ENCODE measurements at regions not wholly inside any gene's neighbourhood (a gene's known extent, or its start where the extent isn't known, plus 50 kb on each side); places are given as distances from the start of the nearest gene placed in this dataset.

DNA sequence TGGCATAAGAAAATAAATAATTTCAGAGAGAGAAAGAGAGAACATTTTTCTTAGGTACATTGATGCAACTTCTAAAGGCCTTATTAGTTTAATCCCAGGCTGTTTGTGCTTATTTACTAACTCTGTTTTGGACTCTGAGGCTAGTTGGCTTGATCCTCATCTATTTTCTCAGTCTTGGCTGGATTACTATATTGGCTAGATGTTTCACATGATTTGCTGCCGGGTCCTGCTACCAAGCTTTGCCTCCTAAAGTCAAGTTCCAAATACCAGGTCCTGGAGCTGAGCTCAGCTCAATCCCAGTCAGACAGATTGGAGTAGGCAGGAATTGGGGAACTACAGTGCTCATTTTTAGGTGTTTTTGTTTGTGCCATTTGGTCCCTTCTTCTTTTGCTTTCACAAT is 340.8 kb downstream of the BCAT1 start:
- in situ Hi-C loops (cut with HindIII; ENCODE audit: low sequenced_read_pairs): no loop called here

DNA sequence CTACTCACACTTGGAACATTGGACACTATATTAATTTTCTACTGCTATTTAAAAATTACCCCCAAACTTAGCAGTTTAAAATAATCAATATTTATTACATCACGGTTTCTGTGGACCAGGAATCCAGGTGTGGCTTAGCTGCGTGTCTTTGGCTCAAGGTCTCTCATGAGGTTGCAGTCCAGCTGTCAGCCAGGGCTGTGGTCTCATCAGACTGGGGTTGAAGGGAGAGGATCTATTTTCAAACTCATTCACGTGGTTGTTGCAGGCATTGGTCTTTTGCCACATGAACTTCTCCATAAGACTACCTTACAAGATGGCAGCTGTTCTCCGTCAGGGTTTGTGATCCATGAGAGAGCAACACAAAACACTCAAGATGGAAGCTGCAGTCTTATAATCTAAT is 343.0 kb downstream of the BCAT1 start:
- in situ Hi-C loops (cut with HindIII; ENCODE audit: low sequenced_read_pairs): no loop called here

DNA sequence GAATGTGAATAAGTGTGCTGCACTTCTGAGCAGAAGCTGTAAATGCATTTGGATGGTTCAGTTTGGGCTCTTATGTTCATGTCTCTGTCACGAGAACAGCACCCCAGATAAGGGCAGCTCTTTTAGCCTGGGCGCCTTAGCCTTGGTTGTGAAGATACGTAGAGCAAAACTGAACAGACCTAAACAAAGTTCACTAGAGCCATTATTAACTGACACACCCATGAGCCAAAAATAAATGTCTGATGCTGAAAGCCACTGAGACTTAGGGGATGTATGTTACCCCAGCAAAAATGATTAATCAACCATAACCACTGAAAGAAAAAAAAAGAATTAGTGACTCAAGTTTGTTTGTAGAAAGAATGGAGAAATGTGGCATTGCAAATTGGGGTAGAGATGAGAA is 343.4 kb downstream of the BCAT1 start:
- in situ Hi-C loops (cut with HindIII; ENCODE audit: low sequenced_read_pairs): no loop called here

DNA sequence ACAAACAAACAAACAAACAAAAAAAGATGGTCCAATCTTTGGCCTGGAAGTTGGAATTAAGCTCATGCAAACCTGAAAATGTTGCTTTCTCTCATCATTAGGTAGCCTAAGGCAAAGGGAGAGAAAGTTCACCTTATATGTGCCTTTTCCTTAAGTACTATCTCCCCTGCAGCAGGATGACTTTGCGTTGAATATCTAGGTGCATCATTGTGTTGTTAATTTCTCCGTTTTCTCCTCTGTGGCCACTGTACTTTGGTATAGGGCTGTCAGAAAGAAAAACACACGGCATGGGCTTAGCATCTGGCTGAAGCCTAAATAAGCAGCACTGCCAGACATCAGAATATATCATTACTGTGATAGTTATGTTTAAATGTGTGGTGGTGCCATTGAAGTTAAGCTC is 345.5 kb downstream of the BCAT1 start:
- in situ Hi-C loops (cut with HindIII; ENCODE audit: low sequenced_read_pairs): no loop called here

DNA sequence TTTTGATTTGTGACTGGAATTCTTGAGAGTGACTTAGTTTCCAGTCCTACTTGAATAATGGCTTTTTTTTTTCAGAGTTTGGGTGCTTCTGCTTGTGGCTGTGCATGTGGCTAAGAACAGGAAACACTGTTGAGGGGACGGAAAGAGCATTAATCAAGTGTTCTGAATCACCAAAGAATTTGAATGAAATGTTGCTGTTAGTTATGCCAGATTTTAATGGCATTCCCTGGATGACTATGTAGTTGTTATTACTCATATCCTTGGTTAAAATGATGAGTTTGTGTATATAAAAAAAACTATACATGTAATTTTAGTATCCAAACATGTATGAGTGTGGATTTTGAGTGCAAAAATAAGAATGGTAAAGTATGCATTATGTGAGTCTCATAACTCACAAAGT is 347.9 kb downstream of the BCAT1 start:
- in situ Hi-C loops (cut with HindIII; ENCODE audit: low sequenced_read_pairs): no loop called here

DNA sequence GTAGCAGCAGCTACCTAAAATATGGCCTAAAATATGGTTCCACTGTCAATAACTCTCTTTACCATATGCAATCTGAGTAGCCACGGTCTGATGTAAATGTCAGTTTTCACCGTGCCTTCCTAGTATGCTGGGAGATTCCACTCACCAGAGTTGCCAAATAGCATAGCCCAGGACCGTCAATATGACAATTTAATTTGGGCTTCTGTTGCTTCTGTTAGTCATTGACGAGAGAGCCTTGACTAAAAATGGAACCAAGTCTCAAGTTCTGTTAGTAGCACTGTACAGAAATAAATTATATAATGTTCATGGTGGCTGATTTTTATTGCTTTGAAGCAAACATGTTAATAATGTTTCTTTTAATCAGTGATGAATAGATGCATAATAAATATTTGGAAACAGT is 348.4 kb downstream of the BCAT1 start:
- in situ Hi-C loops (cut with HindIII; ENCODE audit: low sequenced_read_pairs): no loop called here

DNA sequence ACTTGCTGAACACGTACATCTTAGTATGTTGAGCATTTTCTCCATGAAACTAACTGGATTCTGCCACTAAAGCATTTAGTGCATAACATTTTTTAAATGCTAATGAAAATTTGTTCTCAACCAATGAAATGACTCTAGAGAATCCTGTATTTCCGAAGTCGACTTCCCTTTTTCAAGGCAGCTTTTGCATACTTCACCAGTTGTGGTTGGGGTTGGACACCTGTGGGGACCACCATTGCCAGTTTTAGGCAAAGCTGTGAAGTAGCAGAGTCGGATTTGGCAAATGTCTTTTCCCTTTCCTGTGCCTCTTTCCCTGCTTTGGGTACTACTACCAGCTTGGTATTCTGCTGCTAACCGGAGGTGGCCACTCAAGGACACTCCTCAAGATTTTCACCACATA is 349.2 kb downstream of the BCAT1 start:
- in situ Hi-C loops (cut with HindIII; ENCODE audit: low sequenced_read_pairs): no loop called here

DNA sequence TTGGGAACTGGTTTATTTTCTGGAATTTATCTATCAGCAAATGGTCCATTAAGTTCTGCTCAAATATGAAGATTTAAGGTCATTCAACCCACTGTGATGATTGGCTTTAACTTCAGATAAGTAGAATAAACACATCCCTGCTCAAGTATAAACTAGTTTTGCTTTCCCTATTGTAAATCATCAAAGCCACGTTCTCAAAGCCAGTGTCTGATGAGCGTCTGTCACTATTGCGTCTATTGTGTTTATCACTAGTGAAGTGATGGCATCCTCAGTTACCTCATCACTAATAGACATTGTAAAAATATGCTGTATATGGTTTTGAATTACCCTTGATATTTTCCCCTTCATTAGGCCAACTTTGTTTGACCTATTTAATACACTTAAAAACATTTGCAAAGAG is 351.3 kb downstream of the BCAT1 start:
- in situ Hi-C loops (cut with HindIII; ENCODE audit: low sequenced_read_pairs): no loop called here

DNA sequence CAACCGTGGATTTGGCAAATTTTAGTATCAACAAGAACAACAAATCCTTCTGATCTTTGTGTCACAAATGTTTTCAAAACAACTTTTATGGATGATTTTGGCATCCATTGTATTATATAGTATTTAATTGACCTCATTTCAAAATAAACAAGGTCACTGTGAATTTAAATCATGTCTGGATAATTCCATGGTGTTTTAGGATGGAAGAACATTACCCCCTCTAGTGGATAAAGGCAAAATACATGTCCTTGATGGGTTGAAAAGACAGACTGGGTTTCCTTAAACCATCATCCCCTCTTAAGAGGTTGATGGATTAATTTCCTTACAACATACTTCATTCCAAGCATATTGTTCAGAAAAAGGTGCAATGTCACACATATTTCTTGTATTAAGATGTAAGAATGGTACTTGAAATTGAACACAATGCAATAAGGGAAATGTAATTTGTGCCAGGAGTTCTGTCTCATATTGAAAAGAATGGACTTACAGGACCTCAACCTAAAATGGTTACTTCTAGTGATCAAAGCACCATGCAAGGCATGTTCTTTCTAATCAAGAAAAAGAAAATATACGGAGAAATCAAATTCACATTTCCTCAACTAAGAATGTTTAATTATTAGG is 352.0 kb downstream of the BCAT1 start:
- in situ Hi-C loops (cut with HindIII; ENCODE audit: low sequenced_read_pairs): no loop called here

DNA sequence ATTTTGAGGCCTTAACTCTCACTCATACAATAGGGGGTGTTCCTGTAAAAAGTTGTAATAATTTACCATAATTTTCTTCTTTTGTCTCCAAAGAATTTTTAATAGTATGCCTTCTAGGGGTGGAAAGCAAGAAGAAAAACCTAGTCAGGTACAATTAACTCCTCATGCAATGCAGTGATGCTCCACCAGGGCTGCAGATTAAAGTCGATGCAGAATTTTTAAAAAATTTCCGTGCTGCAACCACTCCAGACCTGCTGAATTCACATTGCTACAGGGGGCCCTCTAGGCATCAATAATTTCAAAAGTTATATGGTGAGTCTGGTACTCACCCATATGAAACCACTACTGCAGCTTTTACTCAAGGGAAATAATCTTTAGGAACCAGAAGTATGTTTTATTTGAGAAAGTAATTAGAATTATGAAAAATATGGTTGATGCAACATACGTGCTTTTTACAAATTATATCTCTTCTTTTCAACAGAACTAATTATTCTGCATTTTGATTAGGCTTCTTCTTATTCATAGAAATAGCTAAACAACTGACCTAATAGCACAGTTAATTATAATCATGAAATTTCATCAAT is 353.2 kb downstream of the BCAT1 start:
- in situ Hi-C loops (cut with HindIII; ENCODE audit: low sequenced_read_pairs): no loop called here

DNA sequence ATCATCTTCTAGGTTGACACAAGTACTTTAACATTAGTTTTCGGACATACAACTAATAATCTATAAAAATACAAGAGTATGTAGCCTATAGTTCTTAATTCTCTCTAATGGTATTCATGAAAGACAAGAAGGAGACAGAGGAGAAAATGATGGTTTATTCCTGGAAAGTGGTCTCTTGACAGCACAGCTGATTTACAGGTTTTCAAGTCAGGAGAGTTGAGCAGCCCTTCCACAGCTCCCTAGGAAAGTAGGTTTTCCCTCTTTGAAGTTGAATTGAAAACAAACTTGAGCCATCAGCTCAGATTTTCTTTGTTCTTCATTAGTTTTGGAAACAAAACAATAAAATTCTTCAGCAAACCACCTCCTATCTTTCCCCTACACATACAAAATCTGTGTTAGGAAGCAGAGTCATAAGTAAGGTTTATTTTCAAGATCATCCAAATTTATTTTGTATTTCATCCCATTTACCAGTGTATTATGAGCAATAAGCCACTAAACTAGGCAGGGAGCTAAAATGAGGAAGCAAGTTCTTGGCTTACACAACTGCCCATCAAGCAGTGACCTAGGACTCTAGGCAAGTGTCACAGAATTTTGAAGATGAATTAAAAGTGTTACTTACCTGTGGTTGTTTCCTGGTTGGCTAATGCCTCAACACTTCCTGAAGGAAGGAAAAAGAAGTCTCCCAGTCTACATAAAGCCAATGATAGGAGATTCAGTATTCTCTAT is 357.0 kb downstream of the BCAT1 start:
- in situ Hi-C loops (cut with HindIII; ENCODE audit: low sequenced_read_pairs): no loop called here

DNA sequence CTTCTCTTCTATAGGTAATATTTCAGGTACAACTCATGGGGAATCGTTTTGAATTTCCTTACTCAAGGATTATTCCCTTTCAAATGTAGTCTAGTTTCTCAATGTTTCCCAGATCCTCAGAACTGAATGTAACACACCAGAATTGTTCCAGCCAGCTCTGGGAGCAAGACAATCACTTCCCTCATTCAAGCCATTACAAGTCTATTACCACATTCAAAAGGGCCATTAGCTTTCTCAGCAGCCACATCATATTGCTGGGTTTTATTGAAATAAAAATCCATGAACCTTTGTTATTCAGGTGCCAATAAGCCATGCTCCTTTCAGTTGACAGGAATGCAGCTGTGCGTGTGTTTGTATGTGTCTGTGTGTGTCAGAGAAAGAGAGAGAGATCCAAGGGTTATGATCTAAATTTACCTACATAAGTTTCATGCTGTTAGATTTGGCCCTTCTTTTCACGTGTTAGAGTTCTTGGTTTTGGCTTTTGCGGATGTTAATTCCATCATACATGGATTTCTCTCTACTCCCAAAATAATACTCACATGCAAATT is 357.7 kb downstream of the BCAT1 start:
- in situ Hi-C loops (cut with HindIII; ENCODE audit: low sequenced_read_pairs): no loop called here

DNA sequence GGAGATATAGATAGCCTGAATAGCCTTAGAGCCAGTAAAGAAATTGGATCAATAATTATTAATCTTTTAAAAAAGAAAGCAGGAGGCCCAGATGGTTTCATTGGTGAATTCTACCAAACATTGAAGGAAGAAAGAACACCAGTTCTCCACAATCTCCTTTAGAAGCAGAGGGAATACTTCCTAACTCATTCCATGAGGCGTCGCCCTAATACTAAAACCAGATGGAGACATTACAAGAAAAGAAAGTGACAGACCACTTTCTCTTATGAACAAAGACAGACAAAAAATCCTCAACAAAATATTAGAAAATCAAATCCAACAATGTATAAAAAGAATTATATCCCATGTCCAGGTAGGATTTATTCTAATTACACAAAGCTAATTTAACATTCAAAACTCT is 362.6 kb downstream of the BCAT1 start:
- in situ Hi-C loops (cut with HindIII; ENCODE audit: low sequenced_read_pairs): no loop called here

DNA sequence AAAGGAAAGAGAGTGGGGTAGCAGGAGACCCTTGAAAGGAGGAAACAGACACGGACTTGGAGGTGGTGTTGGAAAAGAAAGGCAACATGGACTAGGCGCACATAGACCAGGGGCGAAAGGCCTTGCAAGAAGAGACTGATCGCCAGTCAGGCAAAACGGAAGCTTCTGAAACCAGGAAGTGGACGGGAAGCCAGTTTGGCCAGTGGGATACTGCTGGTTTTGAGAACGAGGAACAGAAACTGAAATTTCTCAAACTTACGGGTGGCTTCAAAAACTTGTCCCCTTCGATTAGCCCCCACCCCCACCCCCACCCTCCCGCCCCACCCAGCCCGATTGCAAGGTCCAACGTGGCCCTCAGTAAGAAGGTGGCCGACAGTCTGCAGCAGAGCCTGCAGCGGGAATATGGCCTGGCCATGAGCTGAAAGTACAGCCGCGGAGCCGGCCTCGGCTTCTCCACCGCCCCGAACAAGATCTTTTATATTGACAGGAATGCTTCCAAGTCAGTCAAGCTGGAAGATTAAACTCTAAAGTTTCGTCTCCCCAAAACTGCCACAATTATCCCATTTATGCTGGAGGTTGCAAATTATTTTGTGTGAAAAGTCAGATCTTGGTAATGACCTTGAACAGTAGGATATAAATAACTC is 364.7 kb downstream of the BCAT1 start:
- in situ Hi-C loops (cut with HindIII; ENCODE audit: low sequenced_read_pairs): no loop called here

DNA sequence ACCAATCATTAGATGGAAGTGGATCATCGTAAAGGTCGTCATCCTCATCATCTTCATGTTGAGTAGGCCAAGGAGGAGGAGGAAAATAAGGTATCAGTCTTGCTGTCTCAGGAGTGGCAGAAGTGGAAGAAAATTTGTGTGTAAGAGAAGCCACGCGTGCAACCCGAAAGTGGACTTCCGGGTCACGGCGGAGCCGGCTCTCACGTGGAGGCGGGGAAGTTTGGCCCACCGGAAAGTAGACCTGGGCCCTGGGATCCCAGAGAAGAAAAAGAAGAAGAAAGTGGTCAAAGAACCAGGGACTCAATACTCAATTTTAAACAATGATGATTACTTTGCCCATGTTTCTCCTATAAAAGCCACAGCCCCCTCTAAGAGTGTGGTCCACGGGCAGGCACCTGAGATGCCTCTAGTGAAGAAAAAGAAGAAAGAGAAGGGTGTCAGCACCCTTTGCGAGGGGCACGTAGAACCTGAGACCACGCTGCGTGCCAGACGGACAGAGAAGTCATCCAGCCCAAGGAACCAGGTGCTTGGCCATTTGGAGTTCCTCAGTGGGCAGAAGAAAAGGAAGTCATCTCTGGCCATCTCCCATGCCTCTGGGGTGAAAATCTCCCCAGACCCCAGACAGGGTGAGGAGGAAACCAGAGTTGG is 365.8 kb downstream of the BCAT1 start:
- in situ Hi-C loops (cut with HindIII; ENCODE audit: low sequenced_read_pairs): no loop called here

DNA sequence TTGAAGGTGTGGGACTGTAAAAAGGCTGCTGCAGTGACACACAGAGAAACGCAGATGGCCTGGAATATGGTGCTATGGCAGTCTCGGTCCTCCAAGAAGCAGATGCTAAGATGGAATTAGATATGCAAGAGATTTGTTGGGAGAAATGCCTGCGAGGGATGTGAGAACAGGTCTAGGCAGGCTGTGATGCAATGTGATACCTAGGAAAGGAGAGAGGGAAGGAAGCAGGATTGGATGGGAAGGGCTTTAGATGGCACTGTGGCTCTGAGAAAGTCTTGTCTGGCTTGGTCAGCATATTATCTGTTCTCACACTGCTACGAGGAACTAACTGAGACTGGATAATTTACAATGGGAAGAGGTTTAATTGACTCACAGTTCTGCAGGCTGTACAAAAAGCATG is 374.4 kb downstream of the BCAT1 start:
- in situ Hi-C loops (cut with HindIII; ENCODE audit: low sequenced_read_pairs): no loop called here

DNA sequence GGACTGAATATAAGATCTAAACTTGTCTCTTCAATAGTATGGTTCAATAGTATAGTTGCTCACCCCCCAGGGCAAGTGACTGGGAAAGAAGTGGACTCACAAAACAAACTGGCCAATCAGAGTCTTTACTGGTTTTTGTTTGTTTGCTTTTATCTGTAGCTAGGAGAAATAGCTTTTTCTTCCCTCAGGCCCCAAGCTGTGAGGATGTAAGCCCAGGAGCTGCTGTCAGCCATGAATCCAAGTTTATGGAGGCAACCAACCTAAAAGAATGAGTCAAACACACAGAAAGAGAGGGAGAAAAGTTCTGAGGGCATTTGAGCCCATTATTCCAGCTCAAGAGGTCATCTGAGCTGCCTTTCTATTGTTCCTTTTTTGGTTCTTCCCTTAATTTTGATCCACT is 375.3 kb downstream of the BCAT1 start:
- in situ Hi-C loops (cut with HindIII; ENCODE audit: low sequenced_read_pairs): no loop called here

DNA sequence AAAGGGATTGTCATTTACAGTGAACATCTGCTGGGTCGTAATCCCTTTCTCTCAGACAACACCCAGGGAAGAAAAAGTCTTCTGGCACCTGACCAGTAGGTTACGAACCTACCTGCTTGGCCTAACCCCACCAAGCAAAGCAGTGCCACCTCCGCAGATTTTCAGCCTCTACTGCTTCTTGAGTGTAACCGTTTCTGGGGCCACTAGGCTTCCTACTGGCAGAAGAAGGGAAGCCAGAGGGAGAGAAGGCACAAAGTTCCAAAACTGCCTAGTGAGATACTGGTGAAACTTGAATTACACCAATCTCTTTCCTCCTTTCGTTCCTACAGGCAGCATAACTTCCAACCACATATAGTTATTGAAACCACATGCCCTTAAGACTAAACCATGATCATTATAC is 383.6 kb downstream of the BCAT1 start:
- in situ Hi-C loops (cut with HindIII; ENCODE audit: low sequenced_read_pairs): no loop called here

DNA sequence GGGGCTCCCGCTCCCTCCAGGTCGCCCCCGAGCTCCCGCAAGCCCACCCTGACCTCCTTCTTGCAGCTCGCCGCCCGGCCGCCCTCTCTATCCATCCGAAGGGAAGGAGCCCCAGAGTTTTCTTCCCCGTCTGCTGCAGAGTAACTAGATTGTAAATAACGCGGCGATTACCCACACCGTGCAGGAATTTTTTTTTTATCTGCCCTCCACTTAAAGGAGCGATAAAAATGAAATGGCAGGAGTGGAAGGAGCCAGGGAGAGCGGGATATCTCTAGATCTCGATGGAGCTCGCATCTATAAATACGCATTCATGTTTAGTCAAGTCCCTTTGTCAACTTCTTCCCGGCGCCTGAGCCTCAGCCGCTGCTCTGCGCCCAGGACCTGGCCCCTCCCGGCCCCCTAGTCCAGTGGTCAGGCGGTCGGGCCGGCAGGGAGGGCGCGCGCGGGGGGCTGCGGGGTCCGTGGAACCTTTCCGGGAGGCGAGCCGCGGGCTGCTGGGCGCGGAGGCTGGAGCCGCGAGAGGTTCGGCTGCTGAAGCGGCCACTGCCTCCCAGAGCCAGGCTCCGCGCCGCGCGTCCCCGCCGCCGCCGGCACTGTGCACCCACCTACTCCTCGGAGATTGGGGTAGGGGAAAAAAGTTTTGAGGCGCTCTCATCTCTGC is 386.0 kb downstream of the BCAT1 start:
- in situ Hi-C loops (cut with HindIII; ENCODE audit: low sequenced_read_pairs): no loop called here

DNA sequence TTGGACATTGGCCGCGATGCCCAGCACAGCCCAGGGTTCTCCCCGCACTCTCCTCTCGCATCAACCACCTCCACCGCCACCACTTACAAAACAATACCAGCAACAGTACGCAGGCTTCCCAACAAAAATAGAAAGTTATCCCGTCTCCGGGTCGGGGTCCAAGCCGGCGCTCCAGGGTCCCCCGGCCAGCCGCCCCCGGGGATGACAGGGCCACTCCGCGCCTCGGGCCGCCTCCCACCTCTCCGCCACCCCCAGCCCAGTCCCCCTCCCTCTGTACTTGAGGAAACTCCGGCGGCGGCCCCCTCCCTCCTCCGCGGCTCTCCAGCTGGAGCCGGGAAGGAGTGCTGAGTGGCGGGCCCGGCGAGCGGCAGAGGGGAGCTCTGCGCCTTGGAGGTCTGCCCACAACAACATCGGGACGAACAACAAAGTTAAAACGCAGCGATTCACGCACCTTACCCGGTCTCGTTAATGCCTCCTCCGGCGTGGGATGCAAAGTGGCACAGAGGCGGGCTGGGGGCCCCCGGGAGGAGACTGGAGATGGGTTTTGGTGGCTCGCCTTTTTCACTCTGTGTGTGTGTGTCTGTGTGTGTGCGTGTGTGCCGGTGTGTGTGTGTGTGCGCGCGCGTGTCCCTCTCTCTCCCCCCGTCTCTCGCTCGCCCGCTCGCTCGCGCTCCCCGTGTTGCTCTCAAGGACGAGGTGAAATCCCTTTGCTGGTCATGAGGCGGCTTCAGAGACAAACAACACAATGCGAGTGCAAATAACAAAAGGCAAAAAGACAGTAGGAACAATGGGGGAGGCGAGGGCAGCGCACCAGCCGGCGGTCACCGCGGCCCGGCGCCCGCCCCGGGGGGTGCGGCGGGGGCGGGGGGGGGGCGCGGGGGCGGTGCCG is 386.8 kb downstream of the BCAT1 start:
- in situ Hi-C loops (cut with HindIII; ENCODE audit: low sequenced_read_pairs): no loop called here

Data from endothelial cell of hepatic sinusoid (primary cell).